Urinary bladder (tissue), 3 donors: ENCODE measurements at regions not wholly inside any gene's neighbourhood (a gene's known extent, or its start where the extent isn't known, plus 50 kb on each side); places are given as distances from the start of the nearest gene placed in this dataset.

Experiments
- DNase-seq: peaks from one replicate; pipeline ENCODE4 v3.0.0-alpha.2; 2015; ENCODE audit errors: extremely low spot score
- H3K27ac ChIP-seq: one replicate; pipeline ENCODE4 v1.5.1; 2013; ENCODE audit warnings: low read depth, mild to moderate bottlenecking, moderate library complexity
- H3K36me3 ChIP-seq: one replicate; pipeline ENCODE4 v1.6.1; 2013; ENCODE audit warnings: mild to moderate bottlenecking, moderate library complexity; ENCODE audit not compliant: insufficient read depth
- H3K4me1 ChIP-seq: one replicate; pipeline ENCODE4 v1.6.1; 2013; ENCODE audit warnings: mild to moderate bottlenecking, moderate library complexity; ENCODE audit not compliant: insufficient read depth
- H3K4me3 ChIP-seq: one replicate; pipeline ENCODE4 v1.5.1; 2013; ENCODE audit warnings: low read depth, low read length
- WGBS: extraction: QIAGEN DNeasy Blood & Tissue Kit; methylation state at CpG from one replicate; pipeline ENCODE4 v1.1.7; 2013; 5-methylcytosine and 5-hydroxymethylcytosine counted together
- donor health status: healthy with polysubstance abuse.
- donor health status: healthy.

- 91% methylated on average over 1 of the region's 1 CpG for WGBS
- no peak overlapping the region for H3K4me3 ChIP-seq
- no peak overlapping the region for H3K27ac ChIP-seq
- no peaks in the 10 kb centered on the region for H3K4me1 ChIP-seq
- DNase-seq, result no peak
- no peaks in the 10 kb centered on the region for H3K36me3 ChIP-seq
Observed at GRCh38 chr10:91682912-91683311, 50.0 kb upstream of the PPP1R3C start.
